HG02870 (cell line): ENCODE measurements at regions not wholly inside any gene's neighbourhood (a gene's known extent, or its start where the extent isn't known, plus 50 kb on each side); places are given as distances from the start of the nearest gene placed in this dataset.
"Not testable (repeated sequence)": the region's sequence is repeated elsewhere in the genome, so short reads cannot be mapped to it uniquely, and the experiment has no call there.

Experiments used
- ATAC-seq: cut with Tn5 transposase; IDR thresholded peaks from one replicate; pipeline ENCODE4 v1.9.1; 2021; ENCODE audit warnings: mild to moderate bottlenecking, moderate library complexity; ENCODE audit not compliant: unreplicated experiment

DNA sequence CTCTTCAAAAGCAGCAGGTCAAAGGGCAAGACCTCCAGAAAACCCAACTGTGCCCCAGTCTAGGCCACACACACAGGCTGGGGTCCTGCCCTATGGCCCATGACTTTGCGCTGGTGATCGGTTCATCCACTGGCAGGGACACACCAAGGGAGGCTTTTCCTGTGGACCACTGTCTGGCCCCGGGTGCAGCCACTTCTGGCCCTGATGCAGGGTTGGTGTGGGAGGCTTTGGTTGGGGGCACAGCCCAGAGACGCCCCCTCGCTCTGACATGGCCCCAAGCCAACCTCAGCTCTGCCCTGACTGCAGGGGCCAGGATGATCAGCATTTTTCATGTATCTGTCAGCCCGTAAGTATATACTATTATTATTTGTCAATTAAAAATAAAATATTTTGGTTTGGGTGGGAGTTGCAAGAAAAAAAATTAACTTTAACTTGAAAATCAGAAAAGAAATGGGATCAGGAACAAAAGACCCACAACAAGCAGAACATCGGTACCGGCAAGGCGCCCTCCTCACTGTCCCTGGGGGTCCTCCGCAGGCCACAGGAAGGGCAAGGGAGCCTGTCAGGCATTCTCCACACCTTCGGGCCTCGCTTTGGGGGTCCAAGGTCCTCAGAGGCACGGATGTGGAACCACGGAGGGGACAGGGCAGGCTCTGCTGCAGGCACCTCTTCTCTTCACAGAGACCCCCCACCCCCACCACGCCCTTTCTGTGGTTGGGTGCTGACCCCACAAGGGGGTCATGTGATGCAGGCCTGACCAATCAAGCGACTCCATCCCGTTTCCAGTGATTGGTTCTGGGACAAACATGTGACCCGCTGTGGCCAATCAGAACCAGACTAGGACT lies 181.5 kb upstream of the SFSWAP start:
- no peak for ATAC-seq

DNA sequence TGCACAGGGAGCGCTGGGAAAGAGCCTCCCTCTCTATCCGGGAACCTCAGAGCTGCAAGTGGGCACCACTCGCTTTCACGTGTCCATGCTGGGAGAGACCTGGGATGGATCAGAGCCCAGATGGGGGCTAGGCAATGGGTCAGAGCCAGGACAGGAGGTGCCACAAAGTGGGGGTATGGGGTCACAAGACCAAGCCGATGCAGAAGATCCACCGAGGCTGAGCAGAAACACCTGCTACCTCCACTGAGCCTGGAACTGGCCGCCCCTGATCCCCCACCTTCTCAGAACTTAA lies 180.9 kb upstream of the SFSWAP start:
- no peak for ATAC-seq

GRCh38 chr12:131530422-131530821 lies 180.5 kb upstream of the SFSWAP start:
- ATAC-seq: no peak

DNA sequence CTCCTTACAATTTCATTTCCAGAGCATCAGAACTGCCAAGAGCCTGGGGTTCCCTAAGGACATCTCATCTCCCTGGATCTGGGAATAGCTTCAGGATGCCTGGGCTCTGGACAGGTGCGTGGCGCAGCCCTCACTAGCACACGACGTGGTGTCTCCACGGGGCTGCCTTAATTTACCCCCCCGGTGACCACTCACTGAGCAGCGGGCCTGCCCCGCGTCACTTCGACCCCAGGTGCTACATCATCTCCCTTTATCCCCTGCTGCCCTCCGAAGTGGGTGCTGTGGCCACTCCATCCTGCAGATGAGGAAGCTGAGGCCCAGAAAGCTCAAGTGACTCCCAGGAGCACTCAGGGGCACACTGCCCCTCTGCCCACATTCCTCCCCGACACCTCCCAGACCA lies 177.8 kb upstream of the SFSWAP start:
- no peak for ATAC-seq

GRCh38 chr12:131535779-131536178 lies 175.1 kb upstream of the SFSWAP start:
- ATAC-seq: no peak

GRCh38 chr12:131536337-131536736 lies 174.6 kb upstream of the SFSWAP start:
- no peak for ATAC-seq

DNA sequence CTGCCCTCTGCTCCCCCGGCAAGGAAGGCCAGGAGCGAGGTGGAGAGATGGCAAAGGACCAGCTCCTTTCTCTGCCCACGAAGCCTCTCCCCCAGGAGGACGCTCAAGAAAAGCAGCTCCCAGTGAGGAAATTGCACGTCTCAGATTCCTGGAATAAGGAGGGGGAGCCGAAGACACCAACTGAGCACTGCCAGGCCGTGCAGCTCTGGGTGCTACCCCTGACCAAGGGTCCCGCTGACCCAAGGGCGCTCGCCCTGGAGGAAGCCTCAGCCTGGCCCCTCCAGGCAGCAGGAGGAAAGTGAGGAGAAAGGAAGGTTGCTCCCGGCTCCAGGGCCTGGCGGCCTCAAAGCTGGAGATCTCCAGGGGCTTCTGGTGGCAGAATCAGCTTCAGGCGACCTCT lies 174.1 kb upstream of the SFSWAP start:
- ATAC-seq: no peak

- ATAC-seq: no peak
These were observed 173.5 kb upstream of the SFSWAP start for GRCh38 chr12:131537267-131537958.

- no peak for ATAC-seq
These were observed 171.5 kb upstream of the SFSWAP start for GRCh38 chr12:131539381-131539780.

- no peak for ATAC-seq
These were observed 170.7 kb upstream of the SFSWAP start for GRCh38 chr12:131540138-131540623.

DNA sequence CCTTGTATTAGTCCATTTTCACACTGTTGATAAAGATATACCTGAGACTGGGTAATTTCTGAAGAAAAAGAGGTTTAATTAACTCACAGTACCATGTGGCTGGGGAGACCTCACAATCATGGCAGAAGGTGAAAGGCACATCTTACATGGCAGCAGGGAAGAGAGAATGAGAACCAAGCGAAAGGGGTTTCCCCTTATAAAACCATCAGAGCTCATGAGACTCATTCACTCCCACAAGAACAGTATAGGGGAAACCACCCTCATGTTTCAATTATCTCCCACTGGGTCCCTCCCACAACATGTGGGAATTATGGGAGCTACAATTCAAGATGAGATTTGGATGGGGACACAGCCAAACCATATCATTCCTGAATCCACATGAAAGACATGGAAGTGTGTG lies 169.4 kb upstream of the SFSWAP start:
- ATAC-seq: not testable (repeated sequence)

GRCh38 chr12:131542351-131542750 lies 168.5 kb upstream of the SFSWAP start:
- ATAC-seq: no peak

DNA sequence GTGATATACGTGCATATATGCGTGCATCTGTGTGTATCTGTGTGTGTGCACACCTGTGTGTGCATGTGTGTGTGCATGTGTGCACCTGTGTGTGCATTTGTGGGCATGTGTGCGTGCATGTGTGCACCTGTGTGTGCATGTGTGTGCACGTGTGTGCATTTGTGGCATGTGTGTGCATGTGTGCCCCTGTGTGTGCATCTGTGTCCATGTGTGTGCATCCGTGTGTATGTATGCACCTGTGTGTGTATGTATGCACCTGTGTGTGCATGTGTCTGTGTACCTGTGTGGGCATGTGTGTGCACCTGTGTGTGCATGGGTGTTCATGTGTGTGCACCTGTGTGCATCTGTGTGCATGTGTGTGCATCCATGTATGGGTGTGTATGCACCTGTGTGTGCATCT lies 167.8 kb upstream of the SFSWAP start:
- no peak for ATAC-seq

- no peak for ATAC-seq
These were observed 163.3 kb upstream of the SFSWAP start for GRCh38 chr12:131547555-131547954.

DNA sequence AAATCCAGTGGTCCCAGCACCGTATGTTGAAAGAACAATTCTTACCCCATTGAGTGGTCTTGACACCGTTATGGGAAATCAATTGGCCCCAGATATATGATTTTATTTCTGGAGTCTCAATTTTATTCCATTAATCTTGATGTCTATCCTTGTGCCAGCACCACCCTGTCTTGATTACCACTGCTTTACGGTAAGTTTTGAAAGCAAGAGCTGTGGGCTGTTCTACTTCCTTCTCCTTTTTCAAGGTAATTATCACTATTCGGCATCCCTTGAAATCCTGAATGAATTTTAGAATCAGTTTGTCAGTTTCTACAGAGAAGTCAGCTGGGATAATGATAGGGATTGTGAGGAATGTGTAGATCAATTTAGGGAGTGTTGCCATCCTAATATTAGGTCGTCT lies 160.8 kb upstream of the SFSWAP start:
- no peak for ATAC-seq

- ATAC-seq: no peak
These were observed 159.0 kb upstream of the SFSWAP start for GRCh38 chr12:131551675-131552491.

GRCh38 chr12:131552492-131552863 lies 158.4 kb upstream of the SFSWAP start:
- ATAC-seq: no peak

GRCh38 chr12:131553096-131553777 lies 157.7 kb upstream of the SFSWAP start:
- ATAC-seq: no peak

- no peak for ATAC-seq
These were observed 155.6 kb upstream of the SFSWAP start for GRCh38 chr12:131555197-131555846.

GRCh38 chr12:131555866-131556265 lies 155.0 kb upstream of the SFSWAP start:
- no peak for ATAC-seq
